ENCODE measurements at regions not wholly inside any gene's neighbourhood (a gene's known extent, or its start where the extent isn't known, plus 50 kb on each side); places are given as distances from the start of the nearest gene placed in this dataset.

DNA sequence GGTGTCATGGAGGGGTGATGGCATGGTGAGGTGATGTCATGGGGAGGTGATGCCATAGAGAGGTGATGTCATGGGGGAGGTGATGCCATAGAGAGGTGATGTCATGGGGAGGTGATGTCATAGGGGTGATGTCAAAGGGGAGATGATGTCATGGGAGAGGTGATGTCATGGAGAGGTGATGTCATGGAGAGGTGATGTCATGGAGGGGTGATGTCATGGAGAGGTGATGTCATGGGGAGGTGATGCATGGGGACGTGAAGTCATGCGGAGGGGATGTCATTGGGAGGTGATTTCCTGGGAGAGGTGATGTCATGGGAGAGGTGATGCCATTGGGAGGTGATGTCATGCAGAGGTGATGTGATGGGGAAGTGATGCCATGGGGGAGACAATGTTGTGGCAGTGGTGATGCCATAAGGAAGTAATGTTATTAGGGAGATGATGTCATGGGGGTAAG is 92.1 kb upstream of the C1orf174 start:
- Histone ChIP-seq H3K27ac (ENCODE audit: low read depth, low read length) (no peak overlapping the region), H3K79me2 (ENCODE audit: insufficient read depth, low read length) (no peaks in the 10 kb centered on the region), H3K4me2 (ENCODE audit: insufficient read depth, low read length) (no peak overlapping the region), H4K20me1 (ENCODE audit: insufficient read depth, low read length) (no peaks in the 10 kb centered on the region), H3K4me1 (ENCODE audit: insufficient read depth, low read length) (no peaks in the 10 kb centered on the region), H3K4me3 (ENCODE audit: insufficient read depth, low read length) (no peak overlapping the region), H2AFZ (ENCODE audit: low read length) (no peak overlapping the region), H3K27me3 (ENCODE audit: insufficient read depth, low read length) (no peaks in the 10 kb centered on the region), H3K36me3 (ENCODE audit: insufficient read depth, low read length) (no peaks in the 10 kb centered on the region), H3K9me3 (ENCODE audit: low read depth, low read length) (no peaks in the 10 kb centered on the region)
- TF ChIP-seq, protein P1, sequence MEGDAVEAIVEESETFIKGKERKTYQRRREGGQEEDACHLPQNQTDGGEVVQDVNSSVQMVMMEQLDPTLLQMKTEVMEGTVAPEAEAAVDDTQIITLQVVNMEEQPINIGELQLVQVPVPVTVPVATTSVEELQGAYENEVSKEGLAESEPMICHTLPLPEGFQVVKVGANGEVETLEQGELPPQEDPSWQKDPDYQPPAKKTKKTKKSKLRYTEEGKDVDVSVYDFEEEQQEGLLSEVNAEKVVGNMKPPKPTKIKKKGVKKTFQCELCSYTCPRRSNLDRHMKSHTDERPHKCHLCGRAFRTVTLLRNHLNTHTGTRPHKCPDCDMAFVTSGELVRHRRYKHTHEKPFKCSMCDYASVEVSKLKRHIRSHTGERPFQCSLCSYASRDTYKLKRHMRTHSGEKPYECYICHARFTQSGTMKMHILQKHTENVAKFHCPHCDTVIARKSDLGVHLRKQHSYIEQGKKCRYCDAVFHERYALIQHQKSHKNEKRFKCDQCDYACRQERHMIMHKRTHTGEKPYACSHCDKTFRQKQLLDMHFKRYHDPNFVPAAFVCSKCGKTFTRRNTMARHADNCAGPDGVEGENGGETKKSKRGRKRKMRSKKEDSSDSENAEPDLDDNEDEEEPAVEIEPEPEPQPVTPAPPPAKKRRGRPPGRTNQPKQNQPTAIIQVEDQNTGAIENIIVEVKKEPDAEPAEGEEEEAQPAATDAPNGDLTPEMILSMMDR (IDR thresholded peaks at IDR 0.05; ENCODE audit: extremely low read depth, low read depth, low read length) = no peak
- no peak for DNase-seq (ENCODE audit: insufficient read length, low spot score, missing footprints)

- DNase-seq (ENCODE audit: insufficient read length, low spot score, missing footprints) = no peak
- no peaks in the 10 kb centered on the region for H3K36me3 ChIP-seq (ENCODE audit: insufficient read depth, low read length)
- no peaks in the 10 kb centered on the region for H3K9me3 ChIP-seq (ENCODE audit: low read depth, low read length)
- no peak overlapping the region for H2AFZ ChIP-seq (ENCODE audit: low read length)
- no peaks in the 10 kb centered on the region for H4K20me1 ChIP-seq (ENCODE audit: insufficient read depth, low read length)
- H3K79me2 ChIP-seq (ENCODE audit: insufficient read depth, low read length) = no peaks in the 10 kb centered on the region
- no peak overlapping the region for H3K27ac ChIP-seq (ENCODE audit: low read depth, low read length)
- TF ChIP-seq, protein P1 (IDR thresholded peaks at IDR 0.05; ENCODE audit: extremely low read depth, low read depth, low read length) = no peak
- H3K4me1 ChIP-seq (ENCODE audit: insufficient read depth, low read length) = no peaks in the 10 kb centered on the region
- no peak overlapping the region for H3K4me3 ChIP-seq (ENCODE audit: insufficient read depth, low read length)
- no peak overlapping the region for H3K4me2 ChIP-seq (ENCODE audit: insufficient read depth, low read length)
- H3K27me3 ChIP-seq (ENCODE audit: insufficient read depth, low read length) = no peaks in the 10 kb centered on the region
These were observed 92.7 kb upstream of the C1orf174 start for GRCh38 chr1:3992746-3993145.

- Histone ChIP-seq H3K4me3 (ENCODE audit: insufficient read depth, low read length) (no peak overlapping the region), H3K36me3 (ENCODE audit: insufficient read depth, low read length) (no peaks in the 10 kb centered on the region), H3K4me1 (ENCODE audit: insufficient read depth, low read length) (no peaks in the 10 kb centered on the region), H3K27ac (ENCODE audit: low read depth, low read length) (no peak overlapping the region), H3K27me3 (ENCODE audit: insufficient read depth, low read length) (no peaks in the 10 kb centered on the region), H4K20me1 (ENCODE audit: insufficient read depth, low read length) (no peaks in the 10 kb centered on the region), H3K9me3 (ENCODE audit: low read depth, low read length) (no peaks in the 10 kb centered on the region), H3K4me2 (ENCODE audit: insufficient read depth, low read length) (no peak overlapping the region), H3K79me2 (ENCODE audit: insufficient read depth, low read length) (no peaks in the 10 kb centered on the region), H2AFZ (ENCODE audit: low read length) (no peak overlapping the region)
- DNase-seq (ENCODE audit: insufficient read length, low spot score, missing footprints) = no peak
- TF ChIP-seq, protein P1 (IDR thresholded peaks at IDR 0.05; ENCODE audit: extremely low read depth, low read depth, low read length) = no peak
These were observed 93.7 kb upstream of the C1orf174 start for GRCh38 chr1:3993619-3994375.

DNA sequence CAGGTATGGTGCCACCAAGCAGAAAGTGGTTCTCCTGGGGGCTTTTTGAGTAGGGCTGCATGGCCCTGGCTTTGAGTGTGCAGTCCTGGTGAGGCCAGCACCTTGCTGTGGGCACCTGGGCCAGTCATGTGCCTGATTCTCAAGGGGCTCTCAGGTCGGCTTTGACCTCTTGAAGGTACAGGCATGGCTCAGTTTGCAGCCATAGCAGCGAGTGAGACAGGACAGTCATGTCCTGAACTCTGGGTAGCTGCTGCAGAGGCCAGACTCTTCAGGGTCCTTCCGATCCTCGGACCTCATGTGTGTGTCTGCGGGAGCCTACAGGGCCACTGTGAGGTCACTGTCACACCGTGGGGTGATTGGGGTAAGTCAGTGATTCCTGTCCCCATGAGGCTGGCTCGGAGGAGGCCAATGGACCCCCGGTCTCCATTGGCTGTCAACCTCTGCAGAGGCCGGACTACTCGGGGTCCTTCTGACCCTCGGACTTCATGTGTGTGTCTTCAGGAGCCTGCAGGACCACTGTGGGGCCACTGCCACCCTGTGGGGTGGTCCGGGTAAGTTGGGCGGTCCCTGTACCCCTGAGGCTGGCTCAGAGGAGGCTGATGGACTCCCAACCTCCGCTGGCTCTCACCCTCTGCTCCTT is 95.2 kb upstream of the C1orf174 start:
- H3K79me2 ChIP-seq (ENCODE audit: insufficient read depth, low read length) = no peaks in the 10 kb centered on the region
- no peaks in the 10 kb centered on the region for H4K20me1 ChIP-seq (ENCODE audit: insufficient read depth, low read length)
- no peak overlapping the region for H3K27ac ChIP-seq (ENCODE audit: low read depth, low read length)
- DNase-seq (ENCODE audit: insufficient read length, low spot score, missing footprints) = no peak
- TF ChIP-seq, protein P1 (IDR thresholded peaks at IDR 0.05; ENCODE audit: extremely low read depth, low read depth, low read length) = no peak
- no peaks in the 10 kb centered on the region for H3K9me3 ChIP-seq (ENCODE audit: low read depth, low read length)
- H3K4me1 ChIP-seq (ENCODE audit: insufficient read depth, low read length) = no peaks in the 10 kb centered on the region
- H2AFZ ChIP-seq (ENCODE audit: low read length) = no peak overlapping the region
- no peaks in the 10 kb centered on the region for H3K36me3 ChIP-seq (ENCODE audit: insufficient read depth, low read length)
- H3K4me3 ChIP-seq (ENCODE audit: insufficient read depth, low read length) = no peak overlapping the region
- H3K4me2 ChIP-seq (ENCODE audit: insufficient read depth, low read length) = no peak overlapping the region
- H3K27me3 ChIP-seq (ENCODE audit: insufficient read depth, low read length) = no peaks in the 10 kb centered on the region

Data from osteoblast (primary cell).